GM19395 (cell line): ENCODE measurements at regions not wholly inside any gene's neighbourhood (a gene's known extent, or its start where the extent isn't known, plus 50 kb on each side); places are given as distances from the start of the nearest gene placed in this dataset.

ENCODE experiments used
- ATAC-seq: cut with Tn5 transposase; IDR thresholded peaks from one replicate; pipeline ENCODE4 v1.9.1; 2021; ENCODE audit warnings: mild to moderate bottlenecking, moderate library complexity; ENCODE audit not compliant: unreplicated experiment

DNA sequence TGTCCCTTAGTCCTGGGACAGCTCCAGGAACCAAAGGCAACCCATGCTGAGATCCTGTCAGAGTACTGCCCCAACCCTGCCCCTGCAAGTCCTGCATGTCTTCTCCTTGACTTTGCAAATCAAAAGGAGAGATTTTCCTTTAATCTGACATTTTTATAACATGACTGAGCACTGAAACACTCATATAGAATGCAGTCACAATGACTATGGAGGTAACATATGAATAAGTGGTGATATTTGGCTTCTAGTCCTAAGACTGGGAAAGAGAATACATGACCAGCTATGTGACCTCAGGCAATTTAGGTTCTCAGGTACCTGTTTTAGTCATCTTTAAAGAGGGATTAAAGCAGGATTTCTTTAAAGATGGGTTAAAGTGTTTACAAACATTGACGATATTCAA, 941.6 kb upstream of the CDH8 start:
- ATAC-seq: no peak

DNA sequence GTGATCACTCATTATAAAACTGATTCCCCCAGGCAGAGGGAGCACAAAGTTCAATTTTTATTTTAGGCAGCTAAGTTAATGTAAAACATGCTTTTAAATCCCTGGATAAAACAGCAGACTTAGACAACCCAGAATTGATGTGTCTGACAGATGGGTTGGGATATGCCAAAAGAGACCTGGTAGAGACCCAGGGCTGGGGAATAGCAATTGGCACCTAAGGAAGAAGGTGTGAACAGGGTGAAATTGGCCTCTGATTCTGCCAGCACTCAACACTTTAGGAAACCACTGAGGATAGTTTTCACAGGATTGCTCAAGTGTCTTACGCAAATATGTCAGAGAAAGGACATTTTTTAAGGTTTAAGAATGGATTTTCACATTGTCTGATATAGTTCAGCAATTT, 938.2 kb upstream of the CDH8 start:
- no peak for ATAC-seq

DNA sequence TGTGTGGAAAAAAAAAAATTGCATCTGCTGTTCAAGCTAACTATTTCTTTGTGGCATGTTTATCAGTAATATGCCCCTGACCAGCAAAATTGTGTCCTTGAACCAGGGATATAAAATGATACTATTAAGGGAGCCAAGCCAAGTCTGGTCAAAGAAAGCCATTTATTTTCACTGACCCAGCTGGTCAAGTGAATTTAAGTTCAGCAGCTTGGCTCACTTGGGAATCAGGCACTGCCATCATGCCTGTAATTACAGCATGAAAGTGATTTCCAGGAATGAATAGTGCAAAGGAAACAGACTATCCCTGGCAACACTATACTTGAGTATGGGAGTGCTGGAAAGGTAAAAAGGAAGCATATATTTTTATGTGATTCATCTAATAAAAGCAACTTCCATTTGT, 934.6 kb upstream of the CDH8 start:
- ATAC-seq: no peak

DNA sequence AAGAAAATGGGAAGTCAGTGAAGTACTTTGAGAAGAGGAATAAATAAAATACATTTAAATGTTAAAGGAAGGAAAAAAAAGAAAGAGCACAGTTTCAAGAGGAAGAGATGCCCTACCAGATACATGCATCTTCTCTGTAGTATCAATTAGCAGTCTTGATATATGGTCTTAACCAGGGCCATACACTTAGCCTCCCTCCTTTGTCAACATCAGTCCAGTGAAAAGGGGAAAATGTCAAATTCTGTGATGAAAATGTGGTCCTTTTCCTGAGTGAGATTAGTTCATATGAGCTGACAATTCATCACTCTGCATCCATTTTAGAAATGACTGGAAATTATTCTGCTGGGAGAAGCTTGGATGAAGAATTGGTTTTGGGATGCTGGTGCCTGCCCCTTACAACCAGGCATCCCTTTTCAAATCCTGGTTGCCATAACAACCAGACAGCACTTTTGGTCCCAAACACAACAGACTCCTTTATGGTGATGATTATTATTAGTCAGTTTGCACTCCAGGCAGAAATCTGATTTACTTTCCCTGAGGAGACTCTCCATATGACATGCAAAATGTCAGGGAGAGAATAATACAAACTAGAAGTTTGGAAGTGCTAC, 933.6 kb upstream of the CDH8 start:
- no peak for ATAC-seq

DNA sequence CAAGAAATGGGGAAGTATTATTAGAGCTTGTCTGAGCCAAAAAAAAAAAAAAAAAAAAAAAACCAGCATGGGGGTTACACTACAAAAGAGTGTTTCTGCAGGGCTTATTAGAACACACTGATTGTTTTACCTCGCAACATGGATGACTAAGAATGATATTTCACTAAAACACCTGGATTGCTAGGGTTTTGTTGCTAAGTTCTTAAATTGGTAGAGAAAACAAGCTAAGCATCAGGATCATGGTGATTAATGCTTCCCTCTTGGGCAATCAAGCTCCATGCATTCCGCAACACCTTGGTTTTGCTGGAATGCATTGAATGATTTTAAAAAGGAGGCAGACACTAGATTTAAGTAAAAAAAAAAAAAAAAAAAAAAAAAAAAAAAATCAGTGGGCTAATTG, 931.4 kb upstream of the CDH8 start:
- no peak for ATAC-seq

DNA sequence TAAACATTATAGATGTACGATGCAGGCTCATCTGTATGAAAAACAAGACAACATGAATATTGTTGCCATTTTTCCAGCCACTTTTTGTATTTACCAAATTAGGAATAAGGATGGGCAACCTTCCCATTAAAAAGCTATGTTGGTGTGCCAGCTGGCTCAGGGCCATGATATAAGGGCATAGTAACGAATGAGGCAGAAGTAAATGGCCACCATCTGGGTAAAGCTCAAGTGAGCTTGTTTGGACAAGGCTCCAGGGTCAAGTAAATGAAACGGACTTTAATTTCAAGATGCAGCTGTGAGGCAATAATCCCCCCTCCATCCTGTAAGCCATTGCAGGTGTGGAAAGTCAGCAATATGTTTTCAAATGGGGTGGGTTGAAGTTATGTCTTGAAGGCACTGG, 930.9 kb upstream of the CDH8 start:
- ATAC-seq: no peak

DNA sequence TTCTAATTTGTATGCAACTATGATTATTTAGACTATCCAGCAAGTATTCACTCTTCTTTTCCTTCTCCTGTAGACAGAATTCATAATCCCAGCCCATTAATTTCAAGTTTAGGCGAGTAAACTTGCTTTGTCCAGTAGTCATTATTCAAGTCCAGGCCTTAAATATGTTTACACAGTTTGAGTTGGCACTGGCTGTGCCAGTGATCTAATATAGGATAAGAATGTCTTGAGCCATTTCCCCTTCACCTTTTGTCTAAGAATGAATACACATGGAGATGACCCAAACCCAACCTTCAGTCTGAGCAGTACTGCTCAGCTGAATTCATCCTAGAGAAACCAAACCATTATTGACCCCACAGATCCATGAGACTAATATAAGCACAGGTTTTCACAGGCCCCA, 930.4 kb upstream of the CDH8 start:
- ATAC-seq: no peak

DNA sequence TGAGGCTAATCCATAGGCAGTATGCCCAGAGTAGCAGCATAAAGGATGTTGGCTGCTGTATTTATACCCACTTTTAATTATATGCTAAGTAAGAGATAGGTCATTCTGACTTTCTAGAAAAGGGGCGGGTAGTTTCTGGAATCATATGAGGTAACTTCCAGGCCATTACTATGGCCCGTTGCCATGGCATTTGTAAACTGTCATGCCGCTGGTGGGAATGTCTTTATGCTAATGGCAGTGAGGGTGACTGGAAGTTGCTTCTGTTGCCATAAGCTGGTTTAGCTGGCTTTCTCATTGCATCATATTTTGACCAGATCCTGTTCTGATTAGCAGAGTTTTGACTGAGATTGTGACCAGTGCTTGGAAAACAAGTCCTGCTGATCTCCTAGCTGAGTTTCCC, 929.6 kb upstream of the CDH8 start:
- ATAC-seq: no peak

DNA sequence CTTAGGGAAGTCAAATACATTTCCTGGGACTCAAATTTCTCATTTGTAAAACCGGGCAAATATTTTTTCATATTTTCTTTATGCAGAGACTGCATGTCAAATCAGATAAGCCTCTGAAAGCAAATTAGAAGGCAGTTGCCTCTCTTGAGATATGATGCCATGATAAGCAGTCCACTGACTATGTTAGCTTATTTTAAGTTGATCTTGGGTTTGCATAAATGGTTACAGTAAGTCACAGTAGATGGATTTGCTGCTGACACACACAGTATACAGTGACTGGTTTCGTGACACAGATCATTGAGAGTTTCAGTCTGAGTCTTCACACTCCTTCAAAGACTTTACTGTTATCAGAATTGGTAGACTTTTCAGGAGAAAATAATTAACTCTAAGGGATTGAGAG, 927.6 kb upstream of the CDH8 start:
- no peak for ATAC-seq

DNA sequence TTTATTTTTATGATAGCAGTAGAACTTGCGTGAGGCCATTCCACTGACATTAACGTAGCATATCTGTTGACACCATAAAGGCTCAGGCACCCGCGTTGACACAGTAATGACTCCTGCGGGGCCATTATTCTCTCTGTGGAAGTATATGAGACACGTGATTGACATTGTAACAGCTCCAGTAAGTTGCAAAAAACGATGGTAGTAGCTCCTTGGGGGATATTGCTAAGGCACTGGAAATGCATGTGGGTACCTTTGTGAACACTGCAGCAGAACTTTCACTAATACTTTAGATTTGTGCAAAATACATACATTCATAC, 918.8 kb upstream of the CDH8 start:
- ATAC-seq: no peak

DNA sequence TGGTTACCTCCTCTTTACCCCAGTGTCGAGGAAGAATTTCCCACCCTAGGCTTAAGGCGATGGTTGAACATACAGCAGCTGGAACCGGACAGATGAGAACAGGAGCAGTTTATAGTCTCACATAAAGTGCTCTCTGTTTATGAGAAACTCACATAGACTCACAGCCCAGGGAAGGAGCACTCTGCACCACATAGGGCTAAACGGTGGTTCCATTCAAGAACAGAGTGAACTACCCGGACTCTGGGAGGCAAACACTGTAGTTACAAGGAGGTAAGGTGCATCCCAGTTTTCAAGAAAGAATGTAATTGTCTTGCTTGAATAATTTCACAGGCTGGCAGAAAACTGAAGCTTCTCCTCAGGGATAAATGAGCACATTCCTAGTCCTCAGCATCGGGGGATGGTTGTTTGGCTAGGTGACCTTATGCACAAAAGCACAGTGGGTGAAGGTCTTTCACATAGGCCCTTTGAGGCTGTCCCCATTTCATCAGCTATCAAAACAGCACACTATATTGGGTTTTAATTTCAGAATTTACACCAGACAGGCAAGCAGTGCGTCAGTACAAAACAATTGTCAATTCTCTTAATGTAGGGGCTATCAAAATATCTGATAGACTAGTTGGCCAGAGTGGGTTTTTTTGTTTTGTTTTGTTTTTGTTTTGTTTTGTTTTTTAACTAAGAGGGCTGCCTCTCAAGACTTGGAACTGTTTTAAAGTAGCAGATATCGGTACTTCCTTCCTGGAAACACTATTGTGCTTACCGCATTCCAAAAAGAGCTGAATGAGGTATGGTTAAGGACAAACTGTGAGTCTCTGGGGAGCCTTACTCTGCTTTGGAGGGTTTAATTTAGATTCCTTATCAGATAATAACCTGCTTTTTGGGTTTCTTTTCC, 918.1 kb upstream of the CDH8 start:
- no peak for ATAC-seq

DNA sequence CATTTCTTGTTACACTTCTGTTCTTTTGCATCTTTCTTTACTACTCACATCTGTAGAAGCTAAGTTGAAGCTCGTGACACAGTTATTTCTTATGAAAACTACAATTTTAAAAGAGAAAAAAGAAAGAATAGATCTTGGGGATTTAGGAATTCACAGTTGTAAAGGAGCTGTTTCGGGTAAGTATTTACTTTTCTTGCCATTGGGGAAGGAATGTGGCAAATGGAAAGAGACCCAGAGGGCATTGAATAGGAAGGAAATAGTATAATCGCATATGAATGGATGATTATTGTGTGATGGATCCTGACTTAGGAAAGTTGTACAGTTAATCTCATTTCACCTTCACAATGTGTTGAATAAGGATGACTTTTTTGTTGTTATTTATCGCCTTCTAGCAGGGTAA, 914.1 kb upstream of the CDH8 start:
- no peak for ATAC-seq

DNA sequence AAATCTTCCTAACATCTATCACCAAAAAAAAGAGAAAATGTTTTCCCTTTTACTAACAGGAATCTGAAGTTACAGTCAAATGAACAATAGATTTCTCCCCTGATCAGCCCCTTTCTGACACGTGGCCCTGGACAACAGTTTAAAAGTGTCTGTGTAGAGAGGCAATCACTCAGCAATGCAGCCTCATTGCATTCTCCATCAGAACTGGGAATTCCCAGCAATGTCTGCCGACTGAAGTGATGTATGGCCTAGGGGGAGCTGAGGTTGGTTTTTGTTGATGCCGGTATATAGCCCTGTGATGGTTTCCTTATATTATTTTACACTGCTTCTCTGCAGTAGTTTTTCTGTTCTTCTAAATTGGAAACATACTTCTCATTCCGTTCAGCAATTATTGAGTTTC, 904.3 kb upstream of the CDH8 start:
- no peak for ATAC-seq

DNA sequence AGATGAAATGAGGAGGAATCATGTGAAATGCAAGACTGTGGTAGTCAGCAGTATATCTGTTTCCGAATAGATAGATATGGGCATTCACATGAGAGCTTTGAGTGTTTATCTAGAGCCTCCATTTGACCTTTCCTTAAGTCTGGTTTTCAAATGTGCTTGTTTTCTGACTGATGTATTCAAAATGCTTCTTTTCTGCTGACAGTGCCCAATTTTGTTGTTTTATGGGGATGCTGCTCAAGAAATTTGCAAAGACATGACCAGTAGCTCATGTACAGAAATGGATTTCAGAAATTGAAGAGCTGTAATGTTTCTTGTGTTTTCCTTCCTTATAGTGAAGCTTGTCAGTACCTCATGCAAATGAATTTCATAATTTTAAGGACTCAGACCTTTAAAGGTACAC, 903.4 kb upstream of the CDH8 start:
- ATAC-seq: no peak

DNA sequence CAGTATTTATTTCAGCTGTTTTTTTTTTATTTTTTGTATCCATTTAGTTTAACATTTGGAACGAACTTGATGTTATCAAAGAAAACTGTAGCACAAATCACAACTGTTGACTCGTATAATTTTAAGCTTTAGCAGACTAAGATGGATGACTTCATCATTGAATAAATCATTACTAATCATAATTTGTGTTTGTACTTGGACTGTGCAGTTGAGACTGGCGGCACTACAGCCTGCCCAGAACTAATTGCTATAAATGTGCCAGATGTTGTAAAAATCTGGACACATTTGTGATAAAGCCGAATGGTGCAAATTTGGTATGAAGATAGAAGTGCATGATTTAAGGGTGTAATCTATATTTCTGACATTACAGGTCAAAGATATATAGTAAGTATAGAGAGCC, 897.7 kb upstream of the CDH8 start:
- ATAC-seq: no peak

DNA sequence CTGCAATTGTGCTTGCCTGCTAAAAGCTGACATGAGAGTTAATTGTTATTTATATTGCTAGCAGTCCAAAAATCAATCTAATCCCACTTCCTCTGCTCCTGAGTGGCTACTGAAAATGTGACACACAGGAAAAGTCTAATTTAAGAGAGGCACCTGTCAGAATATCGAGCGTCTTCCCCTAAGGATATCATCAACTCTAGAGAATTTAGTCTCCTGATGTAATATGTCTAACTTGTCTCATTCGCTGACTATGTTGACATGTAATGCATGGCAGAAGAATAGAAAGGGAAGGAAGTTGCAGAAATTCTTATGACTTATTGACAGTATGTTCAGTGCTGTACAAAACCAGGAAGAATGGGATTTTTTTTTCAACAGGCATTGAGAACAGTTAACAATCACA, 893.4 kb upstream of the CDH8 start:
- no peak for ATAC-seq

DNA sequence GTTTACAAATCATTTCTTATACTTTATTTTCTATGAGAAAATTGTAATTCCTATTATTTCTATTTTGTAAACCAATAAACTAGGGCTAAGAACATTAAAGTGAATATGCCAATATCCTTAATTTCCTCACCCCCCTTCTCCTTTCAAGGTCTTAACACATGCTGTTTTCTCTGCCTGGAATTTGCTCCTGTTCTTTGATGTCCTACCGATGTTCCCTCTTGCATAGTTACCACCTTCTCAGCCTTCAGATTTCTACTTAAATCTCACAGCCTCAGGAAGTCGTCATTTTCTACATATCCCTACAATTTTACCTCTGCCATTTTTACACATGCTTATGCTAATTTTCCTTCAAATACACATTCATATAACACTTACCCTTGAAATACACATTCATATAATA, 890.9 kb upstream of the CDH8 start:
- no peak for ATAC-seq

DNA sequence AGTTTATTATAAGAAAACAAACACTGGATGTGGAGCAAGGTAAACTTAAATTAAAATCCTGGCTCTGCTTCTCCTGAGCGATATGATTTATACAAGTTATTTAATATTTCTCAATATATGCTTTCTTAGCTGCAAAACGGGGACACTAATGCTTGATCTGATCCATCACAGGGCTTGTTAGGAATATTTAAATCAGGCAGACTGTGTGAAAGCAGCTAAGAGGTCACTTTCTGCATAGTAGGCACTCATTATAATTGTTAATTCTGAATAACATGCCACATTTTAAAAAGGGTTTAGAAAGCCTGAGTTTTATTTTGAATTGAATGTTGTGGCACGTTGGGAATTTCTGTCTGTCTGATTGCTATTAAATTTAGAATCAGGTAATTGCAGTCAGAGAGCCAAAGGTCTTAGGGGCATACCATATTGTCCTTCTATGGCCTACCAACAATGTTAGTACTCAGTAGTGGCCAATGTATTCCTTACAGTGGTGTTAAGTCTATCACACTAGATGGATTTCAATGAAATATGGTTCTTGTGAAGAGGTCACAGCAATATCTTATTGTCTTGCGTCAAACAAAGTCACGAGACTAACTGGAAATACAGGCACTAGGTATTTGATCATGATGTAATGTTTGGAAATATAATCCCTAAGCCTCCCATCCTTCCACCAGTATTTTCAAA, 890.0 kb upstream of the CDH8 start:
- no peak for ATAC-seq

DNA sequence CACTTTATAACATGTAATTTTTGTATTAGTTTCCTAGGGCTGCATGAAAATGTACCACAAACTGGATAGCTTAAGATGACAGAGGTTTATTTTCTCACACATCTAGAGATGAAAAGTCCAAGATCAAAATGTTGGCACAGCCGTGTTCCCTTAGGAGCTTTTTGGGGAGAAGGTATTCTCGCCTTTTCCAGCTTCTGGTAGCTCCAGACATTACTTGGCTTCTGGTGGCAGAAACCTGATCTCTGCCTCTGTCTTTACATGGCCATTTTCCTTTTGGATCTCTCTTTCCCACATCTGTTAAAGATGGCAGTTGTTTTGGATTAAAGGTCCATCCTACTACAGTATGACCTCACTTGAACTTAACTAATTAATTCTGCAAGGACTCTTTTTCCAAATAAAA, 885.7 kb upstream of the CDH8 start:
- no peak for ATAC-seq

DNA sequence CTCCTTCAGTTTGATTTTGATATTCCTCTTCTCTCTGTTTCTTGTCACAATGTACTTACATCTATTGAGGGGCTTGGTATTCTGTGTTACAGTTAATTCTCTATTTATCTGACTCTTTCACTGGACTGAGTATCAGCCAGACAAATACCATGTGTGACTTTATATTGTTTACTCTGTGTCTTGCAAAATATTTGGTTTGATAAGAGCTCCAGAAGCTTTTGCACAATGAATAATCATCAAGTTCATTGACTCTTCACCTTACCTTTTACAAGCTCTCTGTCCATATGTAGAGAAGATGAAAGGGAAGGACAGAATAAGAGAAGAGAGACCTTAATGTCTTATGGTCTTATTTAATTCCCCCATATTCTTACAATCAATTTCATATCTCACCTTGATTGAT, 877.7 kb upstream of the CDH8 start:
- no peak for ATAC-seq

DNA sequence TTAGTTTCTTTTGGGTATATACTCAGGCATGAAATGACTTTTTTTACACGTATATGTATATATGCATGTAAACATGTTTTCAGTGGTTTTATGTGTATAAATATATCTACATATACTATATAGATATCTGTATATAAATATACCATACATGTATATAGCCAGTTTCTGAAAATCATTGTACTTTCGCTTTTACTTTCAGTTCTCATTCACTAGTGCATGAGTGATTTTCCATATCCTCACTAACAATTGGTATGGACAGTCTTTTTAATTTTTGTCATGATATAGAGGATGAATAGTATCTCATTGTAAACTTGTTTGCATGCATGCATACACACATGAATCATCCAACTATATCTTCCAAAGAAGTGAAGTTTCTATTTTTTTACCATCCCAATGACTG, 877.1 kb upstream of the CDH8 start:
- no peak for ATAC-seq

DNA sequence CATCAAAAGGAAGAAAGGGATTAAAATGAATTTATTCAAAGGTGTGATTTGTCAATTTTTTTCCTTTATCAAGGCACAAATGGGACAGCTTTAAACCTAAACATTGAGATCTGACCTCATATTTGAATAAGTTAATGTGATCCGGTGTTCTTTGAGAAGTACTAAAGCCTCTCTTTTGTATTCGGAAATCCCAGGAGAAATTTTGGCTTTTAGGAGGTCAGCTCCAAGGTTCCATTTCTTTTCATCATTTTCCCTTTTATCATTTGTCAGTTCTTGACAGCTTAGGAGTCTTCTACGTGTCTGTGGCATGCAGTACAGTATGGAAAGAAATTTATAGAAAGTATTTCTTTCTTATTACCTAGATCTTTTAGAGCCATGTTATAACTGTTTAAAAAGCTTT, 873.4 kb upstream of the CDH8 start:
- ATAC-seq: no peak
